GM12892 (cell line): ENCODE measurements at regions not wholly inside any gene's neighbourhood (a gene's known extent, or its start where the extent isn't known, plus 50 kb on each side); places are given as distances from the start of the nearest gene placed in this dataset.
"Not testable (repeated sequence)": the region's sequence is repeated elsewhere in the genome, so short reads cannot be mapped to it uniquely, and the experiment has no call there.

Source experiments
- DNase-seq: peaks from one replicate; pipeline ENCODE4 v3.0.0; 2011; ENCODE audit not compliant: insufficient read length
- FAIRE-seq: peaks from 2 replicates; lab custom pipeline; 2011; peaks lifted over from hg19 to GRCh38; lab: Jason Lieb, UNC
- POLR2A ChIP-seq: IDR thresholded peaks from 2 replicates; pipeline ENCODE4 v1.6.1; 2011; ENCODE audit warnings: low read depth, low read length, control low read depth
- POLR2AphosphoS5 ChIP-seq: IDR thresholded peaks from 2 replicates; pipeline ENCODE4 v1.6.1; 2011; ENCODE audit warnings: low read depth, low read length, control low read depth
- TAF1 ChIP-seq: IDR thresholded peaks from 2 replicates; pipeline ENCODE4 v1.6.1; 2011; ENCODE audit warnings: low read depth, mild to moderate bottlenecking, control low read depth, low read length, borderline replicate concordance

- FAIRE-seq (no peak), DNase-seq (no peak)
- TF ChIP-seq POLR2A = no peak
- TF ChIP-seq POLR2AphosphoS5 = no peak
- no peak for TF ChIP-seq TAF1
Observed at GRCh38 chr16:16997349-16997748, 473.4 kb downstream of the XYLT1 start.

- no peak for DNase-seq
- no peak for FAIRE-seq
- no peak for TF ChIP-seq TAF1
- no peak for TF ChIP-seq POLR2AphosphoS5
Observed at GRCh38 chr16:17001471-17001870, 469.3 kb downstream of the XYLT1 start.

- no peak for TF ChIP-seq TAF1
- TF ChIP-seq POLR2A = no peak
- TF ChIP-seq POLR2AphosphoS5 = no peak
- DNase-seq = no peak
- FAIRE-seq = peak; percentile 30
Observed at GRCh38 chr16:17002565-17002964, 468.2 kb downstream of the XYLT1 start.

GRCh38 chr16:17005963-17006362, 464.8 kb downstream of the XYLT1 start:
- FAIRE-seq, DNase-seq: not testable (repeated sequence)

GRCh38 chr16:17011712-17012111, 459.0 kb downstream of the XYLT1 start:
- no peak for FAIRE-seq
- TF ChIP-seq POLR2AphosphoS5 (no peak), TAF1 (no peak), POLR2A (no peak)

GRCh38 chr16:17013038-17013437, 457.7 kb downstream of the XYLT1 start:
- TF ChIP-seq POLR2AphosphoS5 (no peak), POLR2A (no peak), TAF1 (no peak)
- no peak for DNase-seq

More at GRCh38 chr16:17011712-17012111, 459.0 kb downstream of the XYLT1 start:
- no peak for DNase-seq

GRCh38 chr16:17014484-17015121, 456.2 kb downstream of the XYLT1 start:
- FAIRE-seq (no peak), DNase-seq (no peak)
- TF ChIP-seq TAF1 (no peak), POLR2AphosphoS5 (no peak), POLR2A (no peak)

More at GRCh38 chr16:17013038-17013437, 457.7 kb downstream of the XYLT1 start:
- FAIRE-seq = no peak

GRCh38 chr16:17015702-17016101, 455.1 kb downstream of the XYLT1 start:
- no peak for FAIRE-seq
- no peak for DNase-seq
- TF ChIP-seq POLR2A (no peak), TAF1 (no peak), POLR2AphosphoS5 (no peak)

GRCh38 chr16:17017442-17017841, 453.3 kb downstream of the XYLT1 start:
- TF ChIP-seq TAF1 = no peak
- TF ChIP-seq POLR2A = no peak
- no peak for TF ChIP-seq POLR2AphosphoS5
- DNase-seq (no peak), FAIRE-seq (no peak)

GRCh38 chr16:17018585-17018939, 452.2 kb downstream of the XYLT1 start:
- DNase-seq (no peak), FAIRE-seq (no peak)
- TF ChIP-seq TAF1 (no peak), POLR2A (no peak), POLR2AphosphoS5 (no peak)

- no peak for DNase-seq
- no peak for FAIRE-seq
- TF ChIP-seq POLR2AphosphoS5 (no peak), TAF1 (no peak), POLR2A (no peak)
Observed at GRCh38 chr16:17019366-17019765, 451.4 kb downstream of the XYLT1 start.

- DNase-seq (no peak), FAIRE-seq (peak; percentile 91)
Observed at GRCh38 chr16:17023606-17024005, 447.2 kb downstream of the XYLT1 start.

GRCh38 chr16:17024514-17024913, 446.2 kb downstream of the XYLT1 start:
- DNase-seq = no peak
- TF ChIP-seq POLR2AphosphoS5 (no peak), POLR2A (no peak), TAF1 (no peak)
- no peak for FAIRE-seq

More at GRCh38 chr16:17023606-17024005, 447.2 kb downstream of the XYLT1 start:
- TF ChIP-seq POLR2A (no peak), POLR2AphosphoS5 (no peak), TAF1 (no peak)

GRCh38 chr16:17026600-17027242, 444.0 kb downstream of the XYLT1 start:
- DNase-seq (no peak), FAIRE-seq (peak; percentile 97)
- TF ChIP-seq POLR2A = peak; percentile 39; the same call in 1 of the 2 replicates
- TF ChIP-seq POLR2AphosphoS5 = 0 out of 2 replicates have a peak, but pooled peaks have one; percentile 26
- no peak for TF ChIP-seq TAF1
